HG02884 (cell line): ENCODE measurements at regions not wholly inside any gene's neighbourhood (a gene's known extent, or its start where the extent isn't known, plus 50 kb on each side); places are given as distances from the start of the nearest gene placed in this dataset.
"Not testable (repeated sequence)": the region's sequence is repeated elsewhere in the genome, so short reads cannot be mapped to it uniquely, and the experiment has no call there.

ENCODE experiments used
- ATAC-seq: cut with Tn5 transposase; IDR thresholded peaks from one replicate; pipeline ENCODE4 v1.9.1; 2021; ENCODE audit warnings: mild to moderate bottlenecking, moderate library complexity; ENCODE audit not compliant: unreplicated experiment

- ATAC-seq, result no peak
Observed at GRCh38 chr2:184047536-184047935, 550.8 kb upstream of the ZNF804A start.

- ATAC-seq, result peak; percentile 57
Observed at GRCh38 chr2:184049566-184049965, 548.8 kb upstream of the ZNF804A start.

GRCh38 chr2:184053326-184053725 lies 545.0 kb upstream of the ZNF804A start:
- no peak for ATAC-seq

- not testable (repeated sequence) for ATAC-seq
Observed at GRCh38 chr2:184054419-184054818, 543.9 kb upstream of the ZNF804A start.

- ATAC-seq, result no peak
Observed at GRCh38 chr2:184057910-184058309, 540.4 kb upstream of the ZNF804A start.

- not testable (repeated sequence) for ATAC-seq
Observed at GRCh38 chr2:184060268-184060667, 538.1 kb upstream of the ZNF804A start.

- ATAC-seq, result no peak
Observed at GRCh38 chr2:184067502-184067901, 530.8 kb upstream of the ZNF804A start.

GRCh38 chr2:184072470-184072869 lies 525.9 kb upstream of the ZNF804A start:
- no peak for ATAC-seq

GRCh38 chr2:184078496-184078895 lies 519.8 kb upstream of the ZNF804A start:
- ATAC-seq, result no peak

- ATAC-seq, result no peak
Observed at GRCh38 chr2:184091456-184091855, 506.9 kb upstream of the ZNF804A start.

GRCh38 chr2:184113696-184114403 lies 484.5 kb upstream of the ZNF804A start:
- peak; percentile 71 for ATAC-seq

- ATAC-seq, result no peak
Observed at GRCh38 chr2:184114439-184114838, 483.9 kb upstream of the ZNF804A start.

- no peak for ATAC-seq
Observed at GRCh38 chr2:184119989-184120800, 478.1 kb upstream of the ZNF804A start.

- ATAC-seq, result no peak
Observed at GRCh38 chr2:184125867-184126266, 472.5 kb upstream of the ZNF804A start.

GRCh38 chr2:184129073-184129472 lies 469.3 kb upstream of the ZNF804A start:
- no peak for ATAC-seq

- no peak for ATAC-seq
Observed at GRCh38 chr2:184137955-184138354, 460.4 kb upstream of the ZNF804A start.

GRCh38 chr2:184141866-184142265 lies 456.5 kb upstream of the ZNF804A start:
- no peak for ATAC-seq

GRCh38 chr2:184154438-184154837 lies 443.9 kb upstream of the ZNF804A start:
- no peak for ATAC-seq

GRCh38 chr2:184155791-184156190 lies 442.5 kb upstream of the ZNF804A start:
- ATAC-seq, result no peak

GRCh38 chr2:184157141-184157540 lies 441.2 kb upstream of the ZNF804A start:
- ATAC-seq, result no peak

- ATAC-seq, result no peak
Observed at GRCh38 chr2:184162426-184162825, 435.9 kb upstream of the ZNF804A start.

GRCh38 chr2:184168823-184169222 lies 429.5 kb upstream of the ZNF804A start:
- ATAC-seq, result not testable (repeated sequence)
